ENCODE measurements at regions not wholly inside any gene's neighbourhood (a gene's known extent, or its start where the extent isn't known, plus 50 kb on each side); places are given as distances from the start of the nearest gene placed in this dataset.

DNA sequence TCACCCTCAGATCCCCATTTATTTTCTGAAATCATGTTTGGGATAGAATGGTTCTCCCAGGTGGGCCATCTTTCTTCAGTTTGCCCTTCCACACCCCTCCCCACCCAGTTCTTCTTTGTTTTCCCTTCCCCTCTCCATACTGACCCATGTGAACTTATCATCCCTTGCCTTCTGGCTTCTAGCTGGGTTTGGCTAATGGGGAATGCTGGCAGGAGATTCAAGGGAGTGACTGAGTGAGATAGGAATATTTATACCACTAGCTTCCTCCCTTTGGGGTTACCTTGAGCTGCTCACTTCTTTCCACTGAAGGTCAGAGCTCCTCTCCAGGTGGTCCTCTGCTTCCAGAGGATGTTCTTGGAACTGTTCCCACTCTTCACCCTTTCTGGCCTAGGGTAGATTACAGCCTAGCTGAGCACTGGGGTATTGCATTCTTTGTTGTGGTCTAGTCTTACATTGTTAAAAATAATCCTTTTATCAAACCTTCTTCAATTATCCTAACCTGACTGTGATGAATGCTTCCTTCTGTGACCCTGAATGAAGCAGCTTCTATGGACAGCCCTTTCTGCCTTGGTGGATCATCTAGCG, 88.3 kb upstream of the ATP2B1 start:
- no peak for TF ChIP-seq POLR2A (IDR thresholded peaks at IDR 0.05)
- TF ChIP-seq, protein P1, sequence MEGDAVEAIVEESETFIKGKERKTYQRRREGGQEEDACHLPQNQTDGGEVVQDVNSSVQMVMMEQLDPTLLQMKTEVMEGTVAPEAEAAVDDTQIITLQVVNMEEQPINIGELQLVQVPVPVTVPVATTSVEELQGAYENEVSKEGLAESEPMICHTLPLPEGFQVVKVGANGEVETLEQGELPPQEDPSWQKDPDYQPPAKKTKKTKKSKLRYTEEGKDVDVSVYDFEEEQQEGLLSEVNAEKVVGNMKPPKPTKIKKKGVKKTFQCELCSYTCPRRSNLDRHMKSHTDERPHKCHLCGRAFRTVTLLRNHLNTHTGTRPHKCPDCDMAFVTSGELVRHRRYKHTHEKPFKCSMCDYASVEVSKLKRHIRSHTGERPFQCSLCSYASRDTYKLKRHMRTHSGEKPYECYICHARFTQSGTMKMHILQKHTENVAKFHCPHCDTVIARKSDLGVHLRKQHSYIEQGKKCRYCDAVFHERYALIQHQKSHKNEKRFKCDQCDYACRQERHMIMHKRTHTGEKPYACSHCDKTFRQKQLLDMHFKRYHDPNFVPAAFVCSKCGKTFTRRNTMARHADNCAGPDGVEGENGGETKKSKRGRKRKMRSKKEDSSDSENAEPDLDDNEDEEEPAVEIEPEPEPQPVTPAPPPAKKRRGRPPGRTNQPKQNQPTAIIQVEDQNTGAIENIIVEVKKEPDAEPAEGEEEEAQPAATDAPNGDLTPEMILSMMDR (IDR thresholded peaks at IDR 0.05) = no peak

Measured in heart left ventricle (tissue), 13 donors.